Chondrocyte (in vitro differentiated cells): ENCODE measurements at regions not wholly inside any gene's neighbourhood (a gene's known extent, or its start where the extent isn't known, plus 50 kb on each side); places are given as distances from the start of the nearest gene placed in this dataset.

Source experiments
- DNase-seq: peaks from one replicate; pipeline ENCODE4 v3.0.0; 2021; ENCODE audit warnings: mixed read lengths, low spot score
- H3K27ac Mint-ChIP-seq: one replicate; pipeline ENCODE4 v1.8.0; 2021; ENCODE audit warnings: mild to moderate bottlenecking, moderate library complexity, mixed read lengths; ENCODE audit not compliant: unreplicated experiment
- H3K27me3 Mint-ChIP-seq: 2 replicates; pipeline ENCODE4 v1.8.0; 2021; ENCODE audit warnings: low read depth, mixed read lengths
- H3K36me3 Mint-ChIP-seq: 2 replicates; pipeline ENCODE4 v1.8.0; 2021; ENCODE audit warnings: low read depth, mixed read lengths
- H3K4me1 Mint-ChIP-seq: 2 replicates; pipeline ENCODE4 v1.8.0; 2021; ENCODE audit warnings: low read depth, mild to moderate bottlenecking, mixed read lengths
- H3K4me3 Mint-ChIP-seq: one replicate; pipeline ENCODE4 v1.8.0; 2021; ENCODE audit warnings: mild to moderate bottlenecking, moderate library complexity, mixed read lengths; ENCODE audit not compliant: unreplicated experiment
- H3K9me3 Mint-ChIP-seq: 2 replicates; pipeline ENCODE4 v1.8.0; 2021; ENCODE audit warnings: low read depth, mixed read lengths
- TF ChIP-seq, protein P1 (sequence below): fragments of 200-600 bp; sonication (generic); IDR thresholded peaks from 2 replicates; pipeline ENCODE4 v1.5.0; 2021; ENCODE audit warnings: antibody characterized with exemption, mild to moderate bottlenecking, moderate library complexity

DNA sequence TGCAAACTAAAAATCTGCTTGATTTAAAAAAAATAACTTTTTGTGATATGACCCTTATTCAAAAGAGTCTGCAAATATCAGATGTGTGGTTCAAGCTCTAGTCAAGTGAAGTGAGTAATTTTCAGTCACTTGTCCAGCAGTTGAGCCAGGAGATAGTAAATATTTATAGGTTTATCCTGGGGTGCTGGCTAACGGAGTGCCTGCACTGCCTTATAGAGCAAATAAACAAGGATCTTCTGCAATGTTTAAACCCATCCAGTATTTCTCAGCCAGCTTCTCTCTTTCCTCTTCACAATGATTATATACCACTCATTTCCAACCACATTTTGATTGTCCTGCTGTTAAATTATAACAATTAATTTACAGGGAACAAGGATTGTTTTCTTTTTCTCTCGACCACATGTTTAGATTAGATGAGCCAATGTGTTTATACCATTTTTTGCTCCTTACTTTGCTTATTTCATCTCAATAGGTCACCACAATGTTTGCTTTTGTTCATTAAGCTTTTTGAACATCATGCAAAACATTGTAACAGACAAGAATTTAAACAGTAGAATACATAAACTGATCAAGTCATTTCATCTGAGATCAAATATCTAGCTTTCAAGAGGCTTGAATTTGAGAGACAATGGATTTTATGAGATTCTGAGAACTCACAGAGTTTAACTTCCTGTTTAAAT is 60.3 kb upstream of the GREM2 start:
- H3K4me3 Mint-ChIP-seq = no peak overlapping the region
- no peak overlapping the region for H3K27ac Mint-ChIP-seq
- DNase-seq = no peak
- no peaks in the 10 kb centered on the region for H3K36me3 Mint-ChIP-seq
- H3K4me1 Mint-ChIP-seq = no peaks in the 10 kb centered on the region
- no peaks in the 10 kb centered on the region for H3K27me3 Mint-ChIP-seq
- TF ChIP-seq, protein P1, sequence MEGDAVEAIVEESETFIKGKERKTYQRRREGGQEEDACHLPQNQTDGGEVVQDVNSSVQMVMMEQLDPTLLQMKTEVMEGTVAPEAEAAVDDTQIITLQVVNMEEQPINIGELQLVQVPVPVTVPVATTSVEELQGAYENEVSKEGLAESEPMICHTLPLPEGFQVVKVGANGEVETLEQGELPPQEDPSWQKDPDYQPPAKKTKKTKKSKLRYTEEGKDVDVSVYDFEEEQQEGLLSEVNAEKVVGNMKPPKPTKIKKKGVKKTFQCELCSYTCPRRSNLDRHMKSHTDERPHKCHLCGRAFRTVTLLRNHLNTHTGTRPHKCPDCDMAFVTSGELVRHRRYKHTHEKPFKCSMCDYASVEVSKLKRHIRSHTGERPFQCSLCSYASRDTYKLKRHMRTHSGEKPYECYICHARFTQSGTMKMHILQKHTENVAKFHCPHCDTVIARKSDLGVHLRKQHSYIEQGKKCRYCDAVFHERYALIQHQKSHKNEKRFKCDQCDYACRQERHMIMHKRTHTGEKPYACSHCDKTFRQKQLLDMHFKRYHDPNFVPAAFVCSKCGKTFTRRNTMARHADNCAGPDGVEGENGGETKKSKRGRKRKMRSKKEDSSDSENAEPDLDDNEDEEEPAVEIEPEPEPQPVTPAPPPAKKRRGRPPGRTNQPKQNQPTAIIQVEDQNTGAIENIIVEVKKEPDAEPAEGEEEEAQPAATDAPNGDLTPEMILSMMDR = no peak
- H3K9me3 Mint-ChIP-seq = no peaks in the 10 kb centered on the region

DNA sequence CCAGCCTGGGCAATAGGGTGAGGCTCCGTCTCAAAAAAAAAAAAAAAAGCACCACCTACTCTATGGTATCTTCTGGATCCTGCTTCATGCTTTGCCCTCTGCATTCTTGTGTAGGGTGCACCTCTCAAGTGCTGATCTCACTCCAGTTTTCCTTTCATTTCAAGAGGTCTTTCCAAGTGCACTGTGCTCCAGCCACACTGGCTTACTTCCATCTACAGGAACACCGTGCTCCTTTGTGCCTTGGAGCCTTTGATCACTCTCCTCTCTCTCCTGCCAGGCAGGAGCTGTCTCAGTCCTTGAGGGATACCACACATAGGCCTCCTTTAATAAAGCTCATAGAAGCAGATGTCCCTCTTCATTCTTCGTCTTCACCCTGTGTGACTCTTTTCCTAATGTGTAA is 55.4 kb upstream of the GREM2 start:
- no peak overlapping the region for H3K4me3 Mint-ChIP-seq
- no peak for DNase-seq
- peaks cover 3% of the 10 kb centered on the region for H3K4me1 Mint-ChIP-seq

DNA sequence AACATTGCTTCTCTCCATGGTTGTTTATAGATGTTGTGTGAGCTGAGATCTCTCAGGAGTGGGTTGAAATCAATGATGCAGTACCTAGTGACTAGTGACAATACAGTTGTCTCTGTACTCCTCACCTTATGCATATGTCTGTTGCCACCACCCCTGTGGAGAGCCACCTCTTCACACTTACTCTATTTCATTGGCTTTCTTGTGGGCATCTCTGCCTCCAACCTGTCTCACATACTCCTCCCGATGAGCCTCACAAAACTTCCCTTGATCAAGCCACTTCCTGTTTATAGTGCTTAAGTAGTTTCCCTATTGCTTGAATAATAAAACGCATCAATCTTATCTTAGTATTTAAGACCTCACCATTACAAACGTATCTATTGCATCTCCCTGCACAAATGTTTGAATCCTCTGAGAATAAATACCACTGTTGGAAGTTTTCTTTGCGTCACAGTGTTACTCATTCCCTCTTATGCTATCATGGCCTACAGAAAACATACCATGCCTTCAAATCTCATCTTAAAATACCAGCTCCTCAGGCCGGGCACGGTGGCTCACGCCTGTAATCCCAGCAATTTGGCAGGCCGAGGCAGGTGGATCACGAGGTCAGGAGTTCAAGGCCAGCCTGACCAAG is 54.7 kb upstream of the GREM2 start:
- H3K27me3 Mint-ChIP-seq = no peaks in the 10 kb centered on the region
- no peaks in the 10 kb centered on the region for H3K36me3 Mint-ChIP-seq
- H3K9me3 Mint-ChIP-seq = no peaks in the 10 kb centered on the region
- DNase-seq = no peak
- TF ChIP-seq, protein P1 = no peak
- H3K4me3 Mint-ChIP-seq = no peak overlapping the region
- H3K4me1 Mint-ChIP-seq = peaks cover 3% of the 10 kb centered on the region
- no peak overlapping the region for H3K27ac Mint-ChIP-seq

More for the DNA sequence above, 55.4 kb upstream of the GREM2 start:
- H3K27ac Mint-ChIP-seq = no peak overlapping the region
- TF ChIP-seq, protein P1 = no peak
- H3K9me3 Mint-ChIP-seq = no peaks in the 10 kb centered on the region
- no peaks in the 10 kb centered on the region for H3K27me3 Mint-ChIP-seq
- no peaks in the 10 kb centered on the region for H3K36me3 Mint-ChIP-seq

DNA sequence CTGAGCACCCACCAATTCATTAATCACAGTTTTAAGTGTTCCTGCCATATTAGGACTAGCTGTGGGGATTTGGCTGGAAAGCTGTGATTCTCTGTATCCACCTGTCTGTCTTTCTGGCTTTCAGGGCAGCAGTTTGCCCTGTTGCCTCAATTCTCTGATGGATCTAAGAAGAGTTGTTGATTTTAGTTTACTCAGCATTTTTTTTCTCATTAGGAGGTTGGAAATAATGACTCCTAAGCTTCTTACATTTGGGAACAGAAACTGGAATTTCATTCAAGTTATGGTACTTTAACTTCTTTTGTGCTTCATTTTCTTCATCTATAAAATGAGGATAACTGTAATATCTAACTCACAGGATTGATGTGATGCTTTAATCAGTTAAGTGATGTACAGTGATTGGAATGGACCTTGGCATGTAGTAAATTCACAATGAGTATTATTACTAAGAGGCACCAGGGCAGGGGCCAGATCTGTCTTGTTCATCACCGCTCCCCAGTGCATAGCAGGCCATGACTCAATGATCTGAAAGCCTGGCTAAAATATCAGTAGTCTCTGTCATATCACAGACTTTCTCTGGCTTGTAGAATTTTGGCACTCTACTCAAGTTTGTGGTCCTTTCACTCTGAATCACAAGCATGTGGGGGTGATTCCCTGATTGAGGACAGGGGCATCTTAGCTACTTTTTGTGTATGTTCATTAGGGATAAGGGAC is 51.4 kb upstream of the GREM2 start:
- H3K27ac Mint-ChIP-seq = no peak overlapping the region
- H3K4me1 Mint-ChIP-seq = peaks cover 12% of the 10 kb centered on the region
- H3K36me3 Mint-ChIP-seq = no peaks in the 10 kb centered on the region
- H3K27me3 Mint-ChIP-seq = no peaks in the 10 kb centered on the region
- no peaks in the 10 kb centered on the region for H3K9me3 Mint-ChIP-seq
- no peak for DNase-seq
- TF ChIP-seq, protein P1 = no peak
- no peak overlapping the region for H3K4me3 Mint-ChIP-seq
